ENCODE measurements at regions not wholly inside any gene's neighbourhood (a gene's known extent, or its start where the extent isn't known, plus 50 kb on each side); places are given as distances from the start of the nearest gene placed in this dataset.

- H3K9me3 Mint-ChIP-seq (ENCODE audit: unreplicated experiment): no peaks in the 10 kb centered on the region
- DNase-seq (ENCODE audit: unreplicated experiment): no peak
- no peaks in the 10 kb centered on the region for H3K36me3 Mint-ChIP-seq (ENCODE audit: insufficient read depth, unreplicated experiment)
- ChIA-PET POLR2A (no interaction called here), CTCF (interaction anchor here (0.7 kb wide), 2 partner anchors 13 to 484 kb away, joined by 3 read pairs; no protein-coding TSS in a partner anchor)
- TF ChIP-seq CTCF (IDR thresholded peaks at IDR 0.05; ENCODE audit: unreplicated experiment): peak; percentile 4
- H3K27ac Mint-ChIP-seq (ENCODE audit: low read depth, unreplicated experiment): no peak overlapping the region
- no peak overlapping the region for H3K4me3 Mint-ChIP-seq (ENCODE audit: unreplicated experiment)
- H3K27me3 Mint-ChIP-seq (ENCODE audit: insufficient read depth, unreplicated experiment): no peaks in the 10 kb centered on the region
- no TSS peak for BruUV-seq (replicated peaks)
- intact Hi-C loops (cut with micrococcal nuclease): loop anchor here (1.0 kb wide), 1 partner anchor 538 kb away; no protein-coding TSS in a partner anchor
- H3K4me1 Mint-ChIP-seq (ENCODE audit: insufficient read depth, unreplicated experiment): no peaks in the 10 kb centered on the region
These were observed 325.5 kb upstream of the IRX4 start for GRCh38 chr5:2208239-2208544.

GRCh38 chr5:2207416-2208238, 324.9 kb upstream of the IRX4 start:
- POLR2A ChIA-PET: no interaction called here
- DNase-seq (ENCODE audit: unreplicated experiment): peak; percentile 43
- no peaks in the 10 kb centered on the region for H3K36me3 Mint-ChIP-seq (ENCODE audit: insufficient read depth, unreplicated experiment)
- no TSS peak for BruUV-seq (replicated peaks)
- no peaks in the 10 kb centered on the region for H3K9me3 Mint-ChIP-seq (ENCODE audit: unreplicated experiment)
- intact Hi-C loops (cut with micrococcal nuclease): loop anchor here (1.0 kb wide), 1 partner anchor 539 kb away; no protein-coding TSS in a partner anchor
- H3K27ac Mint-ChIP-seq (ENCODE audit: low read depth, unreplicated experiment): no peak overlapping the region
- no peaks in the 10 kb centered on the region for H3K27me3 Mint-ChIP-seq (ENCODE audit: insufficient read depth, unreplicated experiment)
- no peak overlapping the region for H3K4me3 Mint-ChIP-seq (ENCODE audit: unreplicated experiment)
- CTCF ChIA-PET: interaction anchor here (0.6 to 0.7 kb wide), 3 partner anchors 13 to 483 kb away, joined by 3 to 4 read pairs (median 3); no protein-coding TSS in a partner anchor
- peak; percentile 46 for TF ChIP-seq CTCF (IDR thresholded peaks at IDR 0.05; ENCODE audit: unreplicated experiment)
- no peaks in the 10 kb centered on the region for H3K4me1 Mint-ChIP-seq (ENCODE audit: insufficient read depth, unreplicated experiment)

- H3K4me3 Mint-ChIP-seq (ENCODE audit: unreplicated experiment): no peak overlapping the region
- no peak for DNase-seq (ENCODE audit: unreplicated experiment)
- H3K4me1 Mint-ChIP-seq (ENCODE audit: insufficient read depth, unreplicated experiment): no peaks in the 10 kb centered on the region
- H3K27me3 Mint-ChIP-seq (ENCODE audit: insufficient read depth, unreplicated experiment): no peaks in the 10 kb centered on the region
- POLR2A ChIA-PET: no interaction called here
- no peak for TF ChIP-seq CTCF (IDR thresholded peaks at IDR 0.05; ENCODE audit: unreplicated experiment)
- no peaks in the 10 kb centered on the region for H3K9me3 Mint-ChIP-seq (ENCODE audit: unreplicated experiment)
- H3K27ac Mint-ChIP-seq (ENCODE audit: low read depth, unreplicated experiment): no peak overlapping the region
- H3K36me3 Mint-ChIP-seq (ENCODE audit: insufficient read depth, unreplicated experiment): no peaks in the 10 kb centered on the region
- BruUV-seq (replicated peaks): no TSS peak
- CTCF ChIA-PET: no interaction called here
- intact Hi-C loops (cut with micrococcal nuclease): no loop called here
These were observed 324.3 kb upstream of the IRX4 start for GRCh38 chr5:2207109-2207399.

GRCh38 chr5:2206293-2207108, 323.8 kb upstream of the IRX4 start:
- intact Hi-C loops (cut with micrococcal nuclease): no loop called here
- H3K27ac Mint-ChIP-seq (ENCODE audit: low read depth, unreplicated experiment): no peak overlapping the region
- ChIA-PET CTCF (interaction anchor here (0.6 kb wide), 1 partner anchor 37 kb away, joined by 3 read pairs; no protein-coding TSS in a partner anchor), POLR2A (no interaction called here)
- H3K9me3 Mint-ChIP-seq (ENCODE audit: unreplicated experiment): no peaks in the 10 kb centered on the region
- no TSS peak for BruUV-seq (replicated peaks)
- H3K4me3 Mint-ChIP-seq (ENCODE audit: unreplicated experiment): no peak overlapping the region
- DNase-seq (ENCODE audit: unreplicated experiment): no peak
- H3K4me1 Mint-ChIP-seq (ENCODE audit: insufficient read depth, unreplicated experiment): no peaks in the 10 kb centered on the region
- TF ChIP-seq CTCF (IDR thresholded peaks at IDR 0.05; ENCODE audit: unreplicated experiment): no peak
- H3K27me3 Mint-ChIP-seq (ENCODE audit: insufficient read depth, unreplicated experiment): no peaks in the 10 kb centered on the region
- no peaks in the 10 kb centered on the region for H3K36me3 Mint-ChIP-seq (ENCODE audit: insufficient read depth, unreplicated experiment)

Data from MCF 10A (cell line).